ENCODE measurements at regions not wholly inside any gene's neighbourhood (a gene's known extent, or its start where the extent isn't known, plus 50 kb on each side); places are given as distances from the start of the nearest gene placed in this dataset.

DNA sequence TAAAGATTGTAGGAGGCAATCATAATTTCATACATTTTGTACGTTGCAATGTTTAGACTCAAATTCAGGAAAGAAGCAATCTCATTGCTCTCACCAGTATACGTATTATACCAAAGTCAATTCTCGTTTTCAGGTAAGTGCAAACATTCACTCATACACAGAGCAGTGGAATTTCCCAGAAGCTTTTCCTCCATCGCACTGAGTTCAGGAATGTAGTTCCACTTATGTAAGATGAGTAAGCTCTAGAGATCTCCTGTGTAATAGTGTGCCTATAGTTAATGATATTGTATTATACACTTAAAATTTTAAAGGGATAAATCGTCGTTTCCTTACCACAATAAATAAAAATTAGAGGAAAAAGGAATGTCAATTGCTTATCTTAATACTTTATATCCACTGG is 470.8 kb upstream of the KCND2 start:
- Histone ChIP-seq H3K27ac (ENCODE audit: low read depth, low read length) (no peak overlapping the region), H3K9me3 (ENCODE audit: control insufficient read depth, insufficient read depth, low read length) (no peaks in the 10 kb centered on the region), H3K27me3 (ENCODE audit: control insufficient read depth, insufficient read depth, low read length) (no peaks in the 10 kb centered on the region), H3K4me3 (ENCODE audit: low read depth, low read length) (no peak overlapping the region)
- TF ChIP-seq, protein P1, sequence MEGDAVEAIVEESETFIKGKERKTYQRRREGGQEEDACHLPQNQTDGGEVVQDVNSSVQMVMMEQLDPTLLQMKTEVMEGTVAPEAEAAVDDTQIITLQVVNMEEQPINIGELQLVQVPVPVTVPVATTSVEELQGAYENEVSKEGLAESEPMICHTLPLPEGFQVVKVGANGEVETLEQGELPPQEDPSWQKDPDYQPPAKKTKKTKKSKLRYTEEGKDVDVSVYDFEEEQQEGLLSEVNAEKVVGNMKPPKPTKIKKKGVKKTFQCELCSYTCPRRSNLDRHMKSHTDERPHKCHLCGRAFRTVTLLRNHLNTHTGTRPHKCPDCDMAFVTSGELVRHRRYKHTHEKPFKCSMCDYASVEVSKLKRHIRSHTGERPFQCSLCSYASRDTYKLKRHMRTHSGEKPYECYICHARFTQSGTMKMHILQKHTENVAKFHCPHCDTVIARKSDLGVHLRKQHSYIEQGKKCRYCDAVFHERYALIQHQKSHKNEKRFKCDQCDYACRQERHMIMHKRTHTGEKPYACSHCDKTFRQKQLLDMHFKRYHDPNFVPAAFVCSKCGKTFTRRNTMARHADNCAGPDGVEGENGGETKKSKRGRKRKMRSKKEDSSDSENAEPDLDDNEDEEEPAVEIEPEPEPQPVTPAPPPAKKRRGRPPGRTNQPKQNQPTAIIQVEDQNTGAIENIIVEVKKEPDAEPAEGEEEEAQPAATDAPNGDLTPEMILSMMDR (IDR thresholded peaks at IDR 0.05; ENCODE audit: low read depth, low read length): no peak
- no peak for DNase-seq (ENCODE audit: low read depth, low spot score)
- ChIA-PET POLR2A (no interaction called here), CTCF (no interaction called here)

- TF ChIP-seq, protein P1 (IDR thresholded peaks at IDR 0.05; ENCODE audit: low read depth, low read length): no peak
- Histone ChIP-seq H3K27me3 (ENCODE audit: control insufficient read depth, insufficient read depth, low read length) (no peaks in the 10 kb centered on the region), H3K9me3 (ENCODE audit: control insufficient read depth, insufficient read depth, low read length) (no peaks in the 10 kb centered on the region), H3K4me3 (ENCODE audit: low read depth, low read length) (no peak overlapping the region), H3K27ac (ENCODE audit: low read depth, low read length) (no peak overlapping the region)
- CTCF ChIA-PET: no interaction called here
- POLR2A ChIA-PET: no interaction called here
- DNase-seq (ENCODE audit: low read depth, low spot score): no peak
Observed at GRCh38 chr7:119825091-119825655, 447.8 kb upstream of the KCND2 start.

- CTCF ChIA-PET: no interaction called here
- Histone ChIP-seq H3K9me3 (ENCODE audit: control insufficient read depth, insufficient read depth, low read length) (no peaks in the 10 kb centered on the region), H3K4me3 (ENCODE audit: low read depth, low read length) (no peak overlapping the region), H3K27ac (ENCODE audit: low read depth, low read length) (no peak overlapping the region), H3K27me3 (ENCODE audit: control insufficient read depth, insufficient read depth, low read length) (no peaks in the 10 kb centered on the region)
- TF ChIP-seq, protein P1 (IDR thresholded peaks at IDR 0.05; ENCODE audit: low read depth, low read length): no peak
- POLR2A ChIA-PET: no interaction called here
- DNase-seq (ENCODE audit: low read depth, low spot score): no peak
Observed at GRCh38 chr7:119826547-119826946, 446.4 kb upstream of the KCND2 start.

GRCh38 chr7:119838444-119838843 is 434.5 kb upstream of the KCND2 start:
- no peaks in the 10 kb centered on the region for H3K9me3 ChIP-seq (ENCODE audit: control insufficient read depth, insufficient read depth, low read length)
- H3K4me3 ChIP-seq (ENCODE audit: low read depth, low read length): no peak overlapping the region
- no peak overlapping the region for H3K27ac ChIP-seq (ENCODE audit: low read depth, low read length)
- ChIA-PET POLR2A (no interaction called here), CTCF (no interaction called here)
- H3K27me3 ChIP-seq (ENCODE audit: control insufficient read depth, insufficient read depth, low read length): no peaks in the 10 kb centered on the region
- DNase-seq (ENCODE audit: low read depth, low spot score): no peak
- TF ChIP-seq, protein P1 (IDR thresholded peaks at IDR 0.05; ENCODE audit: low read depth, low read length): no peak

GRCh38 chr7:119842337-119842736 is 430.6 kb upstream of the KCND2 start:
- CTCF ChIA-PET: no interaction called here
- TF ChIP-seq, protein P1 (IDR thresholded peaks at IDR 0.05; ENCODE audit: low read depth, low read length): no peak
- POLR2A ChIA-PET: no interaction called here
- DNase-seq (ENCODE audit: low read depth, low spot score): no peak
- Histone ChIP-seq H3K27ac (ENCODE audit: low read depth, low read length) (no peak overlapping the region), H3K9me3 (ENCODE audit: control insufficient read depth, insufficient read depth, low read length) (no peaks in the 10 kb centered on the region), H3K27me3 (ENCODE audit: control insufficient read depth, insufficient read depth, low read length) (no peaks in the 10 kb centered on the region), H3K4me3 (ENCODE audit: low read depth, low read length) (no peak overlapping the region)

Measured in AG04450 (cell line).